PC-9 (cell line): ENCODE measurements at regions not wholly inside any gene's neighbourhood (a gene's known extent, or its start where the extent isn't known, plus 50 kb on each side); places are given as distances from the start of the nearest gene placed in this dataset.

ENCODE experiments used
- BruUV-seq: library from RNA; stranded (reverse); fragments of 400-500 nt; replicated peaks from 2 replicates; lab custom pipeline; 2021; lab: Mats Ljungman, UMichigan
- CTCF ChIA-PET: fragments of 300-600 bp; sonication (Branson Sonifier 250); formaldehyde crosslinking; loops from one replicate; lab custom pipeline; 2022; ENCODE audit warnings: antibody characterized with exemption; lab: Charles Lee
- POLR2A ChIA-PET: fragments of 300-600 bp; sonication (Branson Sonifier 250); formaldehyde crosslinking; loops from one replicate; lab custom pipeline; 2022; ENCODE audit warnings: antibody characterized with exemption; ENCODE audit not compliant: unreplicated experiment; lab: Charles Lee
- DNase-seq, 2 experiments: peaks; one replicate each; pipeline versions ENCODE4 v3.0.0 to v3.0.0-alpha.2; 2015 to 2022; ENCODE audit warnings: mixed read lengths in 1 of 2
- H2AFZ ChIP-seq: fragments of 200-600 bp; sonication (generic); 2 replicates; pipeline ENCODE4 v1.8.1; 2017; ENCODE audit warnings: antibody characterized with exemption
- H3F3A ChIP-seq: fragments of 200-600 bp; sonication (generic); 2 replicates; pipeline ENCODE4 v1.8.1; 2017; ENCODE audit warnings: antibody characterized with exemption, mild to moderate bottlenecking, low read depth; ENCODE audit not compliant: insufficient read depth
- H3K27ac ChIP-seq: fragments of 200-600 bp; sonication (generic); 2 replicates; pipeline ENCODE4 v1.6.1; 2016; ENCODE audit warnings: mixed run types
- H3K27me3 ChIP-seq: fragments of 200-600 bp; sonication (generic); 2 replicates; pipeline ENCODE4 v1.6.1; 2016; ENCODE audit warnings: low read depth, mixed run types; ENCODE audit not compliant: insufficient read depth
- H3K36me3 ChIP-seq: fragments of 200-600 bp; sonication (generic); 2 replicates; pipeline ENCODE4 v1.6.1; 2016; ENCODE audit warnings: low read depth, mixed run types
- H3K4me1 ChIP-seq: fragments of 200-600 bp; sonication (generic); replicated peaks from 2 replicates; pipeline ENCODE4 v1.6.1; 2016; ENCODE audit warnings: mixed run types; ENCODE audit not compliant: insufficient read depth
- H3K4me2 ChIP-seq: fragments of 200-600 bp; sonication (generic); 2 replicates; pipeline ENCODE4 v1.6.1; 2017; ENCODE audit warnings: mixed run types
- H3K4me3 ChIP-seq: fragments of 200-600 bp; sonication (generic); 2 replicates; pipeline ENCODE4 v1.6.1; 2016; ENCODE audit warnings: mixed run types
- H3K79me2 ChIP-seq: fragments of 200-600 bp; sonication (generic); 2 replicates; pipeline ENCODE4 v1.6.1; 2017; ENCODE audit warnings: low read depth, mixed run types
- H3K9me2 ChIP-seq: fragments of 200-600 bp; sonication (generic); 2 replicates; pipeline ENCODE4 v1.8.1; 2017; ENCODE audit warnings: mild to moderate bottlenecking; ENCODE audit not compliant: insufficient read depth
- H3K9me3 ChIP-seq: fragments of 200-600 bp; sonication (generic); 2 replicates; pipeline ENCODE4 v1.8.1; 2016; ENCODE audit warnings: low read depth; ENCODE audit not compliant: insufficient read depth
- H4K20me1 ChIP-seq: fragments of 200-600 bp; sonication (generic); 2 replicates; pipeline ENCODE4 v1.8.1; 2017; ENCODE audit not compliant: insufficient read depth
- EZH2 ChIP-seq: fragments of 200-600 bp; sonication (generic); IDR thresholded peaks from 2 replicates; pipeline ENCODE4 v1.8.0; 2017; ENCODE audit warnings: antibody characterized with exemption, low read depth
- intact Hi-C: fragments of 100-400 bp; cut with micrococcal nuclease; formaldehyde crosslinking; loops from one replicate; pipeline ENCODE4 v1.10.0; 2022; ENCODE audit not compliant: unreplicated experiment
- TF ChIP-seq, protein P1 (sequence below): fragments of 200-600 bp; sonication (generic); conservative IDR thresholded peaks from 2 replicates; pipeline ENCODE4 v1.6.1; 2017; ENCODE audit warnings: mixed run types, antibody characterized with exemption, mild to moderate bottlenecking, moderate library complexity

DNA sequence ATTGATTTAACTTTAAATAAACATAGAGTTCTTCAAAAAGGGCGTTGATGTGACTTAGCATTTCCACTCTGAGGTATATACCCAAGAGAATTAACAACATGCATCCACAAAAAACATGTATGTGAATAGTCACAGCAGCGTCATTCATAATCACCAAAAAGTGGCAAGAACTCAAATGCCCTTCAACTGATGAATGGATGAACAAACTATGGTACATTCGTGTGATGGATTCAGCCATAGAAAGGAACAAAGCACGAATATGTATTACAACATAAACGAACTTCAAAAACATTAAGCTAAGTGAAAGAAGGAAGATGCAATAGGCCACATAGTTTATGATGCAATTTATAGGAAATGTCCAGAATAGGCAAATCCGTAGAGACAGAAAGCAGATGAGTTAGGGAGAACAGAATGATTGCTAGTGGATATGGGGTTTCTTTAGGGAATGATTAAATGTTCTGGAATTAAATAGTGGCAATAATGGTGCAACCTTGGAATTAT, 72.3 kb upstream of the UQCRFS1 start:
- CTCF ChIA-PET: no interaction called here
- H3K4me2 ChIP-seq: no peak overlapping the region
- H3K4me1 ChIP-seq: no peaks in the 10 kb centered on the region
- no peaks in the 10 kb centered on the region for H3K36me3 ChIP-seq
- H3K79me2 ChIP-seq: no peaks in the 10 kb centered on the region
- TF ChIP-seq, protein P1, sequence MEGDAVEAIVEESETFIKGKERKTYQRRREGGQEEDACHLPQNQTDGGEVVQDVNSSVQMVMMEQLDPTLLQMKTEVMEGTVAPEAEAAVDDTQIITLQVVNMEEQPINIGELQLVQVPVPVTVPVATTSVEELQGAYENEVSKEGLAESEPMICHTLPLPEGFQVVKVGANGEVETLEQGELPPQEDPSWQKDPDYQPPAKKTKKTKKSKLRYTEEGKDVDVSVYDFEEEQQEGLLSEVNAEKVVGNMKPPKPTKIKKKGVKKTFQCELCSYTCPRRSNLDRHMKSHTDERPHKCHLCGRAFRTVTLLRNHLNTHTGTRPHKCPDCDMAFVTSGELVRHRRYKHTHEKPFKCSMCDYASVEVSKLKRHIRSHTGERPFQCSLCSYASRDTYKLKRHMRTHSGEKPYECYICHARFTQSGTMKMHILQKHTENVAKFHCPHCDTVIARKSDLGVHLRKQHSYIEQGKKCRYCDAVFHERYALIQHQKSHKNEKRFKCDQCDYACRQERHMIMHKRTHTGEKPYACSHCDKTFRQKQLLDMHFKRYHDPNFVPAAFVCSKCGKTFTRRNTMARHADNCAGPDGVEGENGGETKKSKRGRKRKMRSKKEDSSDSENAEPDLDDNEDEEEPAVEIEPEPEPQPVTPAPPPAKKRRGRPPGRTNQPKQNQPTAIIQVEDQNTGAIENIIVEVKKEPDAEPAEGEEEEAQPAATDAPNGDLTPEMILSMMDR: no peak
- no peak for TF ChIP-seq EZH2
- H3K4me3 ChIP-seq: no peak overlapping the region
- no peak overlapping the region for H2AFZ ChIP-seq
- no TSS peak for BruUV-seq
- H3K27me3 ChIP-seq: peaks cover 79% of the 10 kb centered on the region
- H3F3A ChIP-seq: no peaks in the 10 kb centered on the region
- intact Hi-C loops: no loop called here
- H3K9me2 ChIP-seq: no peaks in the 10 kb centered on the region
- H3K9me3 ChIP-seq: no peaks in the 10 kb centered on the region
- DNase-seq: no peak
- POLR2A ChIA-PET: no interaction called here
- no peak overlapping the region for H3K27ac ChIP-seq
- 0 out of 2 replicates have a peak, but pooled peaks cover 2% of the 10 kb centered on the region for H4K20me1 ChIP-seq

DNA sequence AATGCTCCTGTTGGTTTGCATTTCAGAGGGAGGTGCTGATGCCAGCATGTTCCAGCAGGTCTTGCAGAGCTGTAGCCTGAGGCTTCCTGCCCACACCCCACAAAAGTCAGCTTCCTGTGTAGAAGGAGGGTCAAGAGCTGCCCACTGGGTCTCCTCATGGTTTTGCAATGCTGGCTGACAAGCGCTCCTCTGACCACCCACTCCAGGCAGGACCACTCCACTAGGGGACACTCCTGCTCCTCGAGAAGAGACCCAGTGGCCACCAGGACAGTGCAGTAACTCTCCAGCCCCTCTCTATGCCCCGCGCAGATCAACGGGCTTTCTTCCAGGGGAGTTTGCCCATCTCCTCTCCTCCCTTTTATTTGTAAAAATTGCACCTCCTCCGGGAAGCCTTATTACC, 72.9 kb upstream of the UQCRFS1 start:
- Histone ChIP-seq H3K36me3 (no peaks in the 10 kb centered on the region), H3K9me3 (no peaks in the 10 kb centered on the region), H3K79me2 (no peaks in the 10 kb centered on the region), H3K4me3 (no peak overlapping the region), H3F3A (no peaks in the 10 kb centered on the region), H3K27ac (no peak overlapping the region), H4K20me1 (0 out of 2 replicates have a peak, but pooled peaks cover 2% of the 10 kb centered on the region), H3K4me1 (no peaks in the 10 kb centered on the region), H3K9me2 (no peaks in the 10 kb centered on the region), H3K4me2 (no peak overlapping the region), H3K27me3 (peaks cover 74% of the 10 kb centered on the region), H2AFZ (no peak overlapping the region)
- intact Hi-C loops: no loop called here
- CTCF ChIA-PET: no interaction called here
- no TSS peak for BruUV-seq
- POLR2A ChIA-PET: no interaction called here
- no peak for TF ChIP-seq EZH2
- TF ChIP-seq, protein P1: no peak
- no peak for DNase-seq

DNA sequence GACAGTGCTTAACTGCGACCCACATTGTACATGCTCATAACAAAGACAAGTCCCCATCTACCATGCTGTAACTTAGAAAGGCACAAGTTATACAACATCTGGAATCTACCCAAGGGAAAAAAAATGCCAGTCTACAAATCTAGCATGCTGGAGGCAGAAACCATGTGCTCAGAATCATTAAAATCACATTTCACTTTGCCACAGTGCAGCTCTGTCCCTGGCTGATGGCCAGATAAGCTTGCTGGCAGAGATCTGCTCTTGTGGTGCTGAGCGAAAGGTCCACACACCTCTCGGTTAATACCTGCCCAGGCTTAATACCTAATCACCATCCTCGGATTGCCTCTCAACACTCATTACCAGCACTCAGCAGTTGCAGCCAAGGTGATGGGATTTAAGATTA, 74.1 kb upstream of the UQCRFS1 start:
- Histone ChIP-seq H3K9me2 (no peaks in the 10 kb centered on the region), H3K36me3 (no peaks in the 10 kb centered on the region), H4K20me1 (0 out of 2 replicates have a peak, but pooled peaks cover 2% of the 10 kb centered on the region), H3K4me3 (no peak overlapping the region), H3F3A (no peaks in the 10 kb centered on the region), H3K79me2 (no peaks in the 10 kb centered on the region), H3K27me3 (peaks cover 66% of the 10 kb centered on the region), H3K9me3 (no peaks in the 10 kb centered on the region), H3K27ac (no peak overlapping the region), H3K4me2 (no peak overlapping the region), H3K4me1 (no peaks in the 10 kb centered on the region), H2AFZ (no peak overlapping the region)
- POLR2A ChIA-PET: no interaction called here
- intact Hi-C loops: no loop called here
- TF ChIP-seq EZH2: no peak
- TF ChIP-seq, protein P1: no peak
- BruUV-seq: no TSS peak
- CTCF ChIA-PET: no interaction called here
- DNase-seq: no peak
